ENCODE measurements at regions not wholly inside any gene's neighbourhood (a gene's known extent, or its start where the extent isn't known, plus 50 kb on each side); places are given as distances from the start of the nearest gene placed in this dataset.

- no peak overlapping the region for H2BK5ac ChIP-seq (ENCODE audit: low read depth, low read length, poor library complexity, severe bottlenecking)
- POLR2A ChIA-PET (ENCODE audit: unreplicated experiment): no interaction called here
- no peak overlapping the region for H2BK120ac ChIP-seq (ENCODE audit: low read depth, low read length)
- no peak for TF ChIP-seq FOS (IDR thresholded peaks at IDR 0.05; ENCODE audit: low read depth, low read length)
- no peak for TF ChIP-seq CTCF (conservative IDR thresholded peaks at IDR 0.05; ENCODE audit: low read depth, low read length)
- no peak overlapping the region for H3K27ac ChIP-seq (ENCODE audit: insufficient read depth, low read length)
- no peaks in the 10 kb centered on the region for H3K36me3 ChIP-seq (ENCODE audit: control insufficient read depth, insufficient read depth, low read length)
- DNase-seq (no peak), ATAC-seq (ENCODE audit: low read depth) (no peak)
- no peak overlapping the region for H3K14ac ChIP-seq (replicated peaks; ENCODE audit: low read depth, low read length)
- no peak overlapping the region for H3K18ac ChIP-seq (ENCODE audit: low read depth, low read length)
- H3K9ac ChIP-seq (ENCODE audit: low read depth, low read length): no peak overlapping the region
- in situ Hi-C loops (cut with MboI; ENCODE audit: low sequenced_read_pairs) (no loop called here), intact Hi-C loops (cut with micrococcal nuclease) (no loop called here), dilution Hi-C loops (cut with HindIII; ENCODE audit: low sequenced_read_pairs, unreplicated experiment) (no loop called here)
- H2AFZ ChIP-seq (replicated peaks; ENCODE audit: low read length, poor library complexity): no peak overlapping the region
- H3K79me1 ChIP-seq (ENCODE audit: low read depth in 1 of 2, low read length in 2 of 2): no peaks in the 10 kb centered on the region
- no peaks in the 10 kb centered on the region for H3K4me1 ChIP-seq (ENCODE audit: control insufficient read depth, insufficient read depth, low read length)
- no TSS peak for BruUV-seq (replicated peaks)
- H3K56ac ChIP-seq (ENCODE audit: extremely low read depth, insufficient read depth, low read length): no peak overlapping the region
- H2AK5ac ChIP-seq (ENCODE audit: low read depth, low read length): no peak overlapping the region
- H2BK20ac ChIP-seq (ENCODE audit: low read depth, low read length): no peak overlapping the region
- no peak overlapping the region for H2AK9ac ChIP-seq (replicated peaks; ENCODE audit: low read depth, low read length, poor library complexity)
- CTCF ChIA-PET: no interaction called here
- no peaks in the 10 kb centered on the region for H3K9me1 ChIP-seq (ENCODE audit: insufficient read depth, low read length)
- H3K4me2 ChIP-seq (ENCODE audit: low read depth, low read length): no peak overlapping the region
- H3K23ac ChIP-seq (ENCODE audit: low read depth, low read length): no peak overlapping the region
- H3K4me3 ChIP-seq (ENCODE audit: insufficient read depth, low read depth, low read length): no peak overlapping the region
- H4K91ac ChIP-seq (ENCODE audit: insufficient read depth, low read depth, low read length): no peak overlapping the region
- no peak overlapping the region for H2BK15ac ChIP-seq (ENCODE audit: low read depth, low read length)
- no peaks in the 10 kb centered on the region for H4K20me1 ChIP-seq (ENCODE audit: insufficient read depth, low read length)
- H4K8ac ChIP-seq (ENCODE audit: low read depth in 2 of 2, low read length in 2 of 2): no peak overlapping the region
- no CpG with 5 or more reads among the region's 5 CpGs for WGBS, 2 experiments (ENCODE audit: extremely low coverage in 2 of 2, insufficient read length in 1 of 2)
- no peak overlapping the region for H3K4ac ChIP-seq (ENCODE audit: low read depth, low read length)
- peaks cover 6% of the 10 kb centered on the region for H3K9me3 ChIP-seq (ENCODE audit: control insufficient read depth, insufficient read depth, low read length)
- no peaks in the 10 kb centered on the region for H3K27me3 ChIP-seq (ENCODE audit: control insufficient read depth, insufficient read depth, low read length)
- no peak overlapping the region for H4K5ac ChIP-seq (ENCODE audit: low read depth, low read length)
Observed at GRCh38 chrX:4005281-4005680, 291.8 kb upstream of the PRKX start.

All from IMR-90 (cell line).